ENCODE measurements at regions not wholly inside any gene's neighbourhood (a gene's known extent, or its start where the extent isn't known, plus 50 kb on each side); places are given as distances from the start of the nearest gene placed in this dataset.
"Not testable (repeated sequence)": the region's sequence is repeated elsewhere in the genome, so short reads cannot be mapped to it uniquely, and the experiment has no call there.

DNA sequence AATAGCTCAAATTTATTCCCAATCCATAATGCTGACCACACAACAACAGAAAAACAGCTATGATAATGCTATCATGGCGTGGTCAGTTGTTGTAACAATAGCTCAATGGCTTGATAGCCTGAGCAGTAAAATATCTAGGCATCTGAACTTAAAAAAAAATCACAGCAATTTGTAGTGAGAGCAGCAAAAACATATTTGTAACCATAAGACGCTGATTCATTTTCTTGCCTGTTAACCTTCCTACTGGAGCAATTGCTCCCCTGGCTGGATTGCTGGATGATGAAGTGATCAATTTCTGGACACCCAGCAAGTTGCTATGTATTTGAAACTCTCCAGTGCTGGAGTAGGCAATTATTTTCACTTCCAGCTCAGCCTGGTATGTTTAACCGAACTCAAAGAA lies 115.1 kb downstream of the PCSK1 start:
- Histone ChIP-seq H3K36me3 (ENCODE audit: insufficient read depth, low read depth, low read length) (no peaks in the 10 kb centered on the region), H3K9me3 (ENCODE audit: insufficient read depth, low read depth, low read length) (no peaks in the 10 kb centered on the region), H3K4me3 (ENCODE audit: low read length) (no peak overlapping the region), H3K27me3 (ENCODE audit: insufficient read depth, low read length) (no peaks in the 10 kb centered on the region), H3K4me1 (ENCODE audit: insufficient read depth, low read length) (no peaks in the 10 kb centered on the region), H3K9ac (ENCODE audit: low read depth, low read length) (no peak overlapping the region), H3K27ac (ENCODE audit: low read length) (no peak overlapping the region)

DNA sequence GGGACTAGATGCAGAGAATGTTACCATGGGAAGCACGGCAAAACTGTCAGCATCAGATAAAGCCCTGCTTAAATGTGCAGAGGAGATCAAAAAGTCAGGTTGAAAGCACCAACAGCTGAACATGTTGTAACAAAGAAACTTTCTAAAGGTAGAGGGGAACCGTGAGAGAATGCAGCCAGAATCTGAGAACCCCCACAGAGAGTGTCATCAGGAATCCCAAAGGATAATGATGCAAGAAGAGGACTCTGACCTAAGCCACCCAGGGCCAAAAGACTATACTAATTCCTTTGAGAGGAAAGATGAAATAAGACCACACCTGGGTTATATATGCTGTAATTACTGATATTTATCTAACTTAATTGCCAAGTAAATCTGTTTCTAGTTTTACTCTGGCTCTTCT lies 116.6 kb downstream of the PCSK1 start:
- H3K36me3 ChIP-seq (ENCODE audit: insufficient read depth, low read depth, low read length), result no peaks in the 10 kb centered on the region
- H3K27me3 ChIP-seq (ENCODE audit: insufficient read depth, low read length), result no peaks in the 10 kb centered on the region
- no peak overlapping the region for H3K27ac ChIP-seq (ENCODE audit: low read length)
- no peaks in the 10 kb centered on the region for H3K4me1 ChIP-seq (ENCODE audit: insufficient read depth, low read length)
- no peak overlapping the region for H3K4me3 ChIP-seq (ENCODE audit: low read length)
- H3K9ac ChIP-seq (ENCODE audit: low read depth, low read length), result no peak overlapping the region
- H3K9me3 ChIP-seq (ENCODE audit: insufficient read depth, low read depth, low read length), result no peaks in the 10 kb centered on the region

DNA sequence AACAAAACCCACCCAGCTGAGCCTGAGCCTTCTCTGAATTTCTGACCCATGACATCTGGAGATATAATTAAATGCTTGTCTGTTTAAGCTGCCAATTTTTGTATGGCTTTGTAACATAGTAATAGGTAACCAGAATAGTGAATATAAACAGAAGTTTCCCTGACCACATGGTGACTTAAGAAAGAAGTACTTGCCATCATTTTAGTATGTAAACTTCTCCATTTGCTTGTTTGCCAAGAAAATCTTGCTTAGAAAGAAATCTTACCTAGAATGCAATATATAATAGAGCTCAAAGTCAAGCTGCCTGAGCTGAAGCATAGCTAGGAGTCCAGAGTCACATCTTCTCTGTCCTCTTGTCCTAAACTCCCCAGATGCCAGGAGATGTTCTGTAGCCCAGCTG lies 117.0 kb downstream of the PCSK1 start:
- Histone ChIP-seq H3K27me3 (ENCODE audit: insufficient read depth, low read length) (no peaks in the 10 kb centered on the region), H3K9ac (ENCODE audit: low read depth, low read length) (no peak overlapping the region), H3K4me3 (ENCODE audit: low read length) (no peak overlapping the region), H3K4me1 (ENCODE audit: insufficient read depth, low read length) (no peaks in the 10 kb centered on the region), H3K9me3 (ENCODE audit: insufficient read depth, low read depth, low read length) (peaks cover 3% of the 10 kb centered on the region; the same call in 1 of the 2 replicates), H3K27ac (ENCODE audit: low read length) (no peak overlapping the region), H3K36me3 (ENCODE audit: insufficient read depth, low read depth, low read length) (no peaks in the 10 kb centered on the region)

GRCh38 chr5:96315431-96315830 lies 117.6 kb downstream of the PCSK1 start:
- Histone ChIP-seq H3K27me3 (ENCODE audit: insufficient read depth, low read length) (no peaks in the 10 kb centered on the region), H3K4me1 (ENCODE audit: insufficient read depth, low read length) (no peaks in the 10 kb centered on the region), H3K27ac (ENCODE audit: low read length) (no peak overlapping the region), H3K36me3 (ENCODE audit: insufficient read depth, low read depth, low read length) (no peaks in the 10 kb centered on the region), H3K4me3 (ENCODE audit: low read length) (no peak overlapping the region), H3K9me3 (ENCODE audit: insufficient read depth, low read depth, low read length) (peaks cover 8% of the 10 kb centered on the region; the same call in 1 of the 2 replicates), H3K9ac (ENCODE audit: low read depth, low read length) (no peak overlapping the region)

- Histone ChIP-seq H3K4me3 (ENCODE audit: low read length) (no peak overlapping the region), H3K4me1 (ENCODE audit: insufficient read depth, low read length) (no peaks in the 10 kb centered on the region), H3K27me3 (ENCODE audit: insufficient read depth, low read length) (no peaks in the 10 kb centered on the region), H3K9me3 (ENCODE audit: insufficient read depth, low read depth, low read length) (peaks cover 8% of the 10 kb centered on the region; the same call in 1 of the 2 replicates), H3K27ac (ENCODE audit: low read length) (no peak overlapping the region), H3K9ac (ENCODE audit: low read depth, low read length) (no peak overlapping the region), H3K36me3 (ENCODE audit: insufficient read depth, low read depth, low read length) (no peaks in the 10 kb centered on the region)
Measured at GRCh38 chr5:96312383-96312782, 120.7 kb downstream of the PCSK1 start.

DNA sequence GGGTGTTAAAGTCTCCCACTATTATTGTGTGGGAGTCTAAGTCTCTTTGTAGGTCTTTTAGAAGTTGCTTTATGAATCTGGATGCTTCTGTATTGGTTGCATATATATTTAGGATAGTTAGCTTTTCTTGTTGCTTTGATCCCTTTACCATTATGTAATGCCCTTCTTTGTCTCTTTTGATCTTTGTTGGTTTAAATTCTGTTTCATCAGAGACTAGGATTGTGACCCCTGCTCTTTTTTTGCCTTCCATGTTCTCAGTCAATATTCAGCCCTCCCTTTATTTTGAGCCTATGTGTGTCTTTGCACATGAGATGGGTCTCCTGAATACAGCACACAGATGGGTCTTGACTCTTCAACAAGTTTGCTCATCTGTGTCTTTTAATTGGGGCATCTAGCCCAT lies 126.0 kb downstream of the PCSK1 start:
- H3K9me3 ChIP-seq (ENCODE audit: insufficient read depth, low read depth, low read length), result not testable (repeated sequence)

GRCh38 chr5:96302174-96302738 lies 130.8 kb downstream of the PCSK1 start:
- no peak overlapping the region for H3K27ac ChIP-seq (ENCODE audit: low read length)
- no peaks in the 10 kb centered on the region for H3K27me3 ChIP-seq (ENCODE audit: insufficient read depth, low read length)
- H3K36me3 ChIP-seq (ENCODE audit: insufficient read depth, low read depth, low read length), result no peaks in the 10 kb centered on the region
- peaks cover 11% of the 10 kb centered on the region for H3K9me3 ChIP-seq (ENCODE audit: insufficient read depth, low read depth, low read length)
- H3K4me3 ChIP-seq (ENCODE audit: low read length), result no peak overlapping the region
- no peaks in the 10 kb centered on the region for H3K4me1 ChIP-seq (ENCODE audit: insufficient read depth, low read length)
- no peak overlapping the region for H3K9ac ChIP-seq (ENCODE audit: low read depth, low read length)

More for the DNA sequence above, 126.0 kb downstream of the PCSK1 start:
- not testable (repeated sequence) for H3K9ac ChIP-seq (ENCODE audit: low read depth, low read length); H3K36me3 ChIP-seq (ENCODE audit: insufficient read depth, low read depth, low read length); H3K4me3 ChIP-seq (ENCODE audit: low read length); H3K27me3 ChIP-seq (ENCODE audit: insufficient read depth, low read length); H3K27ac ChIP-seq (ENCODE audit: low read length); H3K4me1 ChIP-seq (ENCODE audit: insufficient read depth, low read length)

- Histone ChIP-seq H3K27me3 (ENCODE audit: insufficient read depth, low read length) (no peaks in the 10 kb centered on the region), H3K9ac (ENCODE audit: low read depth, low read length) (no peak overlapping the region), H3K4me3 (ENCODE audit: low read length) (no peak overlapping the region), H3K4me1 (ENCODE audit: insufficient read depth, low read length) (no peaks in the 10 kb centered on the region), H3K9me3 (ENCODE audit: insufficient read depth, low read depth, low read length) (peaks cover 11% of the 10 kb centered on the region), H3K36me3 (ENCODE audit: insufficient read depth, low read depth, low read length) (no peaks in the 10 kb centered on the region), H3K27ac (ENCODE audit: low read length) (no peak overlapping the region)
Measured at GRCh38 chr5:96300976-96301375, 132.1 kb downstream of the PCSK1 start.

DNA sequence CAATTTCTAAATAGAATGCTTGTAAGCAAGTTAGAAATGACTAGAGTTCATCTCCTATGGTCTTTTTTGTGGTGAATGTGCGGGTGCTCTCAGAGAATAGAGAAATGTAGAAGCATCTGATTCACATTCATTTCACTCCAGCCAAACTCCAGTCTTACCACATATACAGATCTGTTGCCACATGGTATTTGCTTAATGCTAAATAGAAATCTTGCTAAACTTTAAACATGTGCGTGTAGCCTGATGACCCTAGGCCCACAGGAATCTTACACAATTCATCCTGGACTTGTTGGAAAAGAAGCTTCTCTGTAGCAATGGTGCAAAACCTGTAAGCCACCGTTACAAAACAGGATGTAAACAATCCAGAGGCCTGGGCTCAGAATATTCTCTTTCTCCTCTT lies 135.2 kb downstream of the PCSK1 start:
- H3K4me3 ChIP-seq (ENCODE audit: low read length), result no peak overlapping the region
- H3K27ac ChIP-seq (ENCODE audit: low read length), result no peak overlapping the region
- H3K9me3 ChIP-seq (ENCODE audit: insufficient read depth, low read depth, low read length), result peaks cover 11% of the 10 kb centered on the region
- no peaks in the 10 kb centered on the region for H3K27me3 ChIP-seq (ENCODE audit: insufficient read depth, low read length)
- no peaks in the 10 kb centered on the region for H3K36me3 ChIP-seq (ENCODE audit: insufficient read depth, low read depth, low read length)
- H3K9ac ChIP-seq (ENCODE audit: low read depth, low read length), result no peak overlapping the region
- H3K4me1 ChIP-seq (ENCODE audit: insufficient read depth, low read length), result no peaks in the 10 kb centered on the region

DNA sequence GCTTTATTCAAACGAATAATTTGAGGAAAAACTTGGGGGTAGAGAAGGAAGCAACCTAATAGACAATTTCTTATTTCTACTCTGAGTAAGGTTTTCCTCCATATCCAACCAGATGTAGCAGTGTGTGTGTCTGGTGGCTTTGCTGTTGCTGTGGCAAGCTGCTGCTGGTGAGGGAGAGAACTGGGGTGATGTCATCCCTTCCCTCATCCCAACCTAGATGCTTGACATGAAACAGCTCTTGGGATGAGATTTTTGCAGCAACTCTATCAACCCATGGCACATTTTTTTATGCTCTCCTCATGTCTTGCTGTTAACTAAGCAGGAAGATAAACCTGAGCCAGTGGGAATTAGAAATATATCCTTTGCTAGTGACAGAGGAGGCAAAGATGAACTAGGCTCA lies 135.8 kb downstream of the PCSK1 start:
- H3K4me1 ChIP-seq (ENCODE audit: insufficient read depth, low read length), result no peaks in the 10 kb centered on the region
- peaks cover 11% of the 10 kb centered on the region for H3K9me3 ChIP-seq (ENCODE audit: insufficient read depth, low read depth, low read length)
- no peak overlapping the region for H3K9ac ChIP-seq (ENCODE audit: low read depth, low read length)
- no peak overlapping the region for H3K27ac ChIP-seq (ENCODE audit: low read length)
- H3K4me3 ChIP-seq (ENCODE audit: low read length), result no peak overlapping the region
- H3K27me3 ChIP-seq (ENCODE audit: insufficient read depth, low read length), result no peaks in the 10 kb centered on the region
- H3K36me3 ChIP-seq (ENCODE audit: insufficient read depth, low read depth, low read length), result no peaks in the 10 kb centered on the region

DNA sequence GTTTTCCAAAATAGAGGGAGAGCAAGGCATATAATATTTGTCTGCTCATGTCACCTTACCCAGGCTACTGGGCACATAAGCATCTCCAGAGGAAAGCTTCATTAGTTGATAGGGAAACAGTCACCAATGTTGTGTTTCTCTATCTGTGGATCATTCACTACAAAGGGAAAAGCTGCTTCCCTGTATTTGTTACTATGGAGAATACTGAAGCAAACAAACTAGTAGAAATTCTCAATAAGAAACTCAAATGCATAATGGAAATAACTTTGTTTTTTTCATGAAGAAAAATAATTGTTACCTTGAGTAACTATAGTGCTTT lies 138.2 kb downstream of the PCSK1 start:
- H3K4me1 ChIP-seq (ENCODE audit: insufficient read depth, low read length), result no peaks in the 10 kb centered on the region
- H3K4me3 ChIP-seq (ENCODE audit: low read length), result no peak overlapping the region
- H3K9me3 ChIP-seq (ENCODE audit: insufficient read depth, low read depth, low read length), result no peaks in the 10 kb centered on the region
- no peak overlapping the region for H3K9ac ChIP-seq (ENCODE audit: low read depth, low read length)
- H3K36me3 ChIP-seq (ENCODE audit: insufficient read depth, low read depth, low read length), result no peaks in the 10 kb centered on the region
- no peaks in the 10 kb centered on the region for H3K27me3 ChIP-seq (ENCODE audit: insufficient read depth, low read length)
- no peak overlapping the region for H3K27ac ChIP-seq (ENCODE audit: low read length)

GRCh38 chr5:96293966-96294883 lies 138.8 kb downstream of the PCSK1 start:
- H3K36me3 ChIP-seq (ENCODE audit: insufficient read depth, low read depth, low read length), result no peaks in the 10 kb centered on the region
- H3K27me3 ChIP-seq (ENCODE audit: insufficient read depth, low read length), result no peaks in the 10 kb centered on the region
- H3K4me1 ChIP-seq (ENCODE audit: insufficient read depth, low read length), result no peaks in the 10 kb centered on the region
- no peak overlapping the region for H3K9ac ChIP-seq (ENCODE audit: low read depth, low read length)
- no peak overlapping the region for H3K4me3 ChIP-seq (ENCODE audit: low read length)
- no peak overlapping the region for H3K27ac ChIP-seq (ENCODE audit: low read length)
- no peaks in the 10 kb centered on the region for H3K9me3 ChIP-seq (ENCODE audit: insufficient read depth, low read depth, low read length)
